ENCODE measurements at regions not wholly inside any gene's neighbourhood (a gene's known extent, or its start where the extent isn't known, plus 50 kb on each side); places are given as distances from the start of the nearest gene placed in this dataset.

DNA sequence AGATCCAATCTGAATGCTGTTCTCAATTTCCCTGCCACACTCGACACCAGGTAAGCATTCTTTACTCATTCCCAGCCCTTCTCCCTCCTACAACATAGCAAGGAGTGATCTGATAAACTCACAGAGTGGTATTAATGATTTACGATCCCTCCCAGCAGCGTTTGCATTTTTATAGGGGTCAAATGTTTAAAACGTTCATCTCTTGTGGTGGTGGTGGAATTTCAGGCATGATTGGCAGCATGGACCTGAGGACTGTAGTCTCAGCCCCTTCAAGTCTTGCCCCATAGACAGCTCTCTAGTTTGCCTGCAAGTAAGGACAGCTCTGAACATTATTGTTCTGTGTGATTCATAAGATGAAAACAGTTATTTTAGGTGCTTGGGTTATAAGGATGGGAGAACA is 565.7 kb downstream of the EFNB2 start:
- no peak for DNase-seq

DNA sequence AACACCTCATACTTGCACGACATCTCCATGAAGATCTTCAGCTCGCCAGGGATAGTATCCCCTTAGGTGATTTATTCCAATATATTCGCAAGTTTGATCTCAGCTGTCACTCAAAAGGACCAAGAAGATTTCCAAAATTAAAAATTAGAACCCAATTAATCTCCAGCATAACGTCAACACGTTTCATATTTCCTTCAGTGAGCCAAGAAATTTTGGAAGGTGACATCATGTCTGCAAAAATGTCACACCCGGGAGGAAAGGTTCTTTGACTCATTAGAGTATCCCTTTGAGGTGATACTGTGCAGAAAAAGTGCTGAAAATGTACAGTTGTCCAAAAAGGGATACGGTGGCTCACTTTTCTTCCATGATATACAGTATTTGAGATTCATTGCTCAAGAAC is 569.6 kb downstream of the EFNB2 start:
- DNase-seq: no peak

DNA sequence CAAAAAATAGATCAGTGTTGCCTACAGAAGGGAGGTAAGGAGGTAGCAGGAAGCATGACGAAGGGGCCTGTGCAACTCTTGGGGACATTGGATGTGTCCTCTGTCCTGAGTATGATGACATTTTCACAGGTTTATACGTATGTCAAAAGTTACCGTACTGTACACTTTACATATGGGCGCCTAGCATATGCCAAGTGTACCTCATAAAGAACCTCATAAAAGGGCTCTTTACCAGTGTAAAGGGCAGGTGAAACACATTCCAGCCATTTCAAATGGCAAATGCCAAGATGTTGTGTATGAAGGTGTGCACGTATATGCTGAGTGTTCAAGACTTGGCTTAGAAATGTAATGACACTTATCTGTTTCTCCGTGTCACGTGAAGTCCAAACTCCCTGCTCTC is 573.4 kb downstream of the EFNB2 start:
- DNase-seq: no peak

DNA sequence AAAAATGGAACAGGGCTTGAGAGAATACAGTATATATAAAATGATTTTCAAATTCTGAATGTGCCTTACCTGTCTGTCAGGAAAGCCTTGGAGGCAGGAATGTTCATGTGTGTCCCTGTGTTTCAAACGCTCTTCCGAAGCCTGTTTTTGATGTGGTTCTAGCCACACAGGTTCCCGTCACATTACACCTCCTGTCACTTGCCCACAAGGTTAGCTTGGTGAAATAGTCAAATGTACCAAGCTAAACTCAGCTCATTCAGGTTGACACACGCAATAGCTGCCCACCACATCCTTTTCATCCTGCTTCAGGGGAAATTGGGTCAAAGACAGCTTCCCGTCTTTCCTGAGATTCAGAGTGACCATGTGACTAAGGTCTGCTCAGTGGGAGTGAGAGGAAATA is 574.0 kb downstream of the EFNB2 start:
- no peak for DNase-seq

DNA sequence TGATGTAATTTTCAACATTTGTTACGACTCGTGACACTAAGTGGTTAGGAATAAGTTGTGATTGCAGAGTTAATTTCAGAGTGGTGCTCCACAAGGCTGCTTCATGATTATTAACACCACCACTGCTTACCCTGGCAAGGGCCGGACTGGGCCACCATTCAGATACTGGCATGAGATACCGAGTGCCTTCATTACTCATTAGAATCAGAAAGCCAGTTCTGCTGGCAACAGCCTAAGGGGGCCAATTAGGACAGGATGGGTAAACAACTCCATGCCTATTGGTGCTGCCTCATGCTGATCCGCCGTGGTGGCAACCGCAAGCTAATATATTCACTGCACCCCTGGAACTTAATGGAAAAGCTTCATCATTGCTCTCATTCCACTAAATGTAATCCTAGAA is 575.1 kb downstream of the EFNB2 start:
- DNase-seq: no peak

DNA sequence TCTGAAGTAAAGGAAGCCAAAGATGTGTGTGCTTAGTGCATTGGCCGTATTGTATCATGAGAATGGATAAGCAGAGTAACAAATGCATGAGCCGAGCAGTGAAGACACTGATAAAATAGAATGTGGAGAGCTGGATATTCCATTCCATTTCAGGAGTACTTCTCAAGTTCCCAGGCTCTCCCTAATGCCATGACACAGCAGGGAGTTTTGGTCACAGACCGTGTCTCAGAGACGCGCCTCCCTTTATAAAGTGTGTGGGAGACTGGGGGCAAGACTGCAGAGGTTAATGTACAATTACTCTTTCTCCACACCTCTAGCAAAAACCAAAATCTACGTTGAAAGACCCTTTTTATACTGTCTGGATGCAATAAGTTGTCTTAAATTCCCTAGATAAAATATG is 575.6 kb downstream of the EFNB2 start:
- DNase-seq: no peak

DNA sequence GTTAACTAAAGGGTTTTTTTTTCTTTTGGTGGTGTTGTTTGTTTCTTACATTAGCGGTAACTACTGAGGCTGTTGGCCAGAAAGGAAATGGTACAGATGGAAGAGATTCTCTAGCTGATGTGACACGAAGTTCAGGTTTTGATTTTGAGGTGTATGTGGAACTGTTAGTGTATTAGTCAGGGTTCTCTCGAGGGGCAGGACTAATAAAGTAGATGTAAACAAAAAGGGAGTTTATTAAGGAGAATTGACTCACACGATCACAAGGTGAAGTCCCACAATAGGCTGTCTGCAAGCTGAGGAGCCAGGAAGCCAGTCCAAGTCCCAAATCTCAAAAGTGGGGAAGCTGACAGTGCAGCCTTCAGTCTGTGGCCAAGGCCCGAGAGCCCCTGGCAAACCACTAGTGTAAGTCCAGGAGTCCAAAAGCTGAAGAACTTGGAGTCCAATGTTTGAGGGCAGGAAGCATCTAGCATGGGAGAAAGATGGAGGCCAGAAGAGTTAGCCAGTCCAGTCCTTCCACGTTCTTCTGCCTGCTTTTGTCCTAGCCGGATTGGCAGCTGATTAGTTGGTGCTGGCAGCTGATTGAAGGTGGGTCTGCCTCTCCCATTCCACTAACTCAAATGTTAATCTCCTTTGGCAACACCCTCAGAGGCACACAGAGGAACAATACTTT is 577.6 kb downstream of the EFNB2 start:
- no peak for DNase-seq

DNA sequence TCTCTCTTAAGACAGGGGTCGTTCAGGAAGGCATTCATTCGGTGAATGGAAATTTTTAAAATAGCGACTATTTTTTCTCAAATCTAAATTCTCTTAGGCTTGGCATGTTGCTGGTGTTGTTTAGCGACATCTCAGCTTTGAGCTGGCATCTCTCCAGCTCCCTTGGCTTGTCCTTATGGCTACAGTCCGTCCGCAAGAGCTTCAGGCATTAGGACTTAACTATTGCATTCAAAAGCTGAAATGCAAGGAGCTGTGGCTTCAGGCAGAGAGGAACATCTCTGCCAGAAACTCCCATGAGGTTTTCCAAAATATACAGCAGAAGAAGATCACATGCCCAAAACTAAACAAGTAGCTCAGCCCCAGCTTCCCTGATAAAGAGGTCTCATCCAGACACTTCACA is 578.5 kb downstream of the EFNB2 start:
- DNase-seq: no peak

DNA sequence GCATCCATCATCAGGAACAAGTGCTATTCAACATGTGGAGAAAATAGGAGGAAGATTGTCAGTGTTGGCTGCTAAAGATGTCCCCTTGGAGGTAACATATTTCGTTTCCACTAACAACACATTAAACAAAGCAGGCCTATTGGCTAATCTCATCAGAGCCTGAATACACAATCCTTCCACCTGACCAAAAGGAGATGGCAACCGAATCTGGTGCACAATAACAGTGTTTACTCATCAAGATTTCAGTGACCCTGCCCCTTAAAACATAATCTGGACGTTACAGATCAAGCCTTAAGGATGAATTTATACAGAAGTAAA is 582.5 kb downstream of the EFNB2 start:
- DNase-seq: no peak

DNA sequence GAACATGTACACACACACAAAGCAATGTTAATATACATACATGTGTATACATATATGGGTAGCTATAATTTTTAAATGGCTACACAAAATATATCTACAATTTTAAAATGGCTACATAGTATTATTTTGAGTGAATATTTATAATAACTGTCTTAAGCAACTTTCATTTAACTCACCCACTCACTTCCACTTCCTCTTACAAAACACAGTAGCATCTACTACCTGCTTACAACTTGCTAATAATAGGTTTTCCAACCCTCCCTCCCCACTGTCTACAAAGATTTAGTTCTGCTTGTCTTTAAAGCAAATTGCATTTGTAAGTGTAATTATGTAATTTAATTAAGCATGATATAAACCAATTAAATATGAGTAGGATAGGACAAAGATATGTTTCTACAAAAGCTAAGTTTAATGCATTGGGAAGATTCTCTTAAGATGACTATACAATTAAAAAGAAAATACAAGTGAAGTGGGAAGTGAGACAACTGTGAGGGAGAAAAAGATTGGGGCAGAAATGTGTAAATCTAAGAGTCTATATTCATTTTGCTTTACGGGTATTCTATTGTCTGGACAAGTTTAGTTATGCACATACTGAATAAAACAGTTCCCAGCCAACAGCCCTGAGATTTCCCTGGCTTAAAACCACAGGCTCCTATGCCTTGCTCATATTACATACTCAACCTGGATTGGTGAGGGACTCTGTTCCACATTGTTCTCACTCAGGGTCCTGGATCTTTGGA is 583.1 kb downstream of the EFNB2 start:
- no peak for DNase-seq

DNA sequence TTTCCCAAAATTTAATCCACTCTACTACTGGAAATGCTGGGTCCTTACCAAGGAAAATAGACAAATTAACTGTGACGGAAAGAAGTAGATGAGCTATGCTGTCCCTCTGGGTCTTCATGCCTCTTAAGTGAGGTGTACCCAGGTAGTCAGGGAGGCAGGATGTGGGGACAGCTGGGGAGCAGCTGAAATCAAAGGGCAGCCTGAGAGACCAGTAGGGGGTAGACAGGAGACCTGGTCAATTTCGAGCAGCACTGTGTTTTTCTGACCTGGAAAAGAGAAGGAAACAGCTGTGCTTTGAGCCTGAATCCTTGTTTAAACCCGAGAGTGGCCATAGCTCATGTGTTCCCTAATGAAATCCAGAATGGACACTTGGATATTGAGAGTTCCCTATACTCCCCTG is 587.3 kb downstream of the EFNB2 start:
- DNase-seq: no peak

DNA sequence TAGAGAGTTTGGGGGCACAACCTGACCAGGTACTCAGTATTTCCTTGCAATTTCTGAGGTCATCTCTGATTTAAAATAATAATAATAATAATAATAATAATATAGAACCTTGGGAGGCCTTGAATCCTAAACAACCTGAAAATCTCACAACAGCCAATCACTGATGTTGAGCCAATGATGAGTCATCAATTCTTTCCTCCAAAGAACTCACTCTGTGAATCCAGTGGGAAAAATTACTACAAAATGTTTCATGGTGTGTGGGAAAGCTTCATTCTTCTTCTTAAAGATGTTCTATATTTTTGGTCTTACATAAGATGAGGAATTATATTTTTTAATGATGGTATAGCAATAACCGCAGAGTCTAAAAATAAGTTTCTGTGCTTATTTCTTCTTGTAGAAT is 594.6 kb downstream of the EFNB2 start:
- no peak for DNase-seq

DNA sequence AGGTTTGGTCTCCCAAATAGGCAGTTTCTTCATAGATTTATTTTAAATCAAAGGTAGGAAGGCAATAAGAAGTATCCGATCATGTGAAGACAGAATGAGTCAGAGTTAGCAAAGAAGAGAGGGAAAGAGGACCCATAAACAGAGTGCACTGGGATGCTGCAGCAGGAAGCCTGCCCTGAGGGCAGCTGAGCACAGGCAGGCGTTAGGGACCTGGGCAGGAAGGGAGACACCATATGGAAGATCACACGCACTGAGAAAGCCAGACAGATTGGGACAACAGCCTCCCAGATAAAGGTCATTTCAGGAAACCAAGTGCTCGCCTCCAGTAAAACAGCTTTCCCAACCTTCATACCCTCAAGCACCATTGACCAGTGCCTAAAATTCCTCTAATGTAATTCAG is 598.0 kb downstream of the EFNB2 start:
- no peak for DNase-seq

DNA sequence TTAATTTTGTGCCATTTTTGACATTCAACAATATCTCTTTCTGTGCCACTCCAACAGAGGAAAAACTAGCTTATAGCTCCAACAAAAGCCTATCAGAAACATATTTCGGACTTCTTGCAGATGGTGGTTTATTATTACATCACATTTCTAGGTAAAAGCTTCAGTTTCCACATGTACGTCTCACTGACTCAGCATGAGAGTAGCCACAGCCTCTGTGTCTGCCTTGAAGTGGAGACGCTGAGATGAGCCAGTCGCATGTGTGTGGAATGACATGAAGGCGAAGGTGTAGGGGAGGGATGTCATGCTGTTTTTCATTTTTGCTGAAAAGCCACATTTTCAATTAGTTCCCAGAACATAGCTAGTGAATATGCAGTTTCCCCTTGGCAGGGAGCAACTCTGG is 598.6 kb downstream of the EFNB2 start:
- no peak for DNase-seq

DNA sequence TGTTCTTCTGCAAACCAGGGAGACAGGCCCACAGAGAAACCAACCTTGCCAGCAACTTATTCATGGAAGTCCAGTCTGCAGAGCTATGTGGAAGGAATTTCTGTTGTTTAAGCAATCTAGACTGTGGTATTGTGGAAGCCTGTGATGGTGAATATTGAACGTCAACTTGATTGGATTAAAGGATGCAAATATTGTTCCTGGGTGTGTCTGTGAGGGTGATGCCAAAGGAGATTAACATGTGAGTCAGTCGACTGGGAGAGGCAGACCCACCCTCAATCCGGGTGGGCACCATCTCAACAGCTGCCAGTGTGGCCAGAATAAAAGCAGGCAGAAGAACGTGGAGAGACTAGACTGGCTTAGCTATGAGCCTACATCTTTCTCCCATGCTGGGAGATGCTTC is 606.0 kb downstream of the EFNB2 start:
- DNase-seq: no peak

DNA sequence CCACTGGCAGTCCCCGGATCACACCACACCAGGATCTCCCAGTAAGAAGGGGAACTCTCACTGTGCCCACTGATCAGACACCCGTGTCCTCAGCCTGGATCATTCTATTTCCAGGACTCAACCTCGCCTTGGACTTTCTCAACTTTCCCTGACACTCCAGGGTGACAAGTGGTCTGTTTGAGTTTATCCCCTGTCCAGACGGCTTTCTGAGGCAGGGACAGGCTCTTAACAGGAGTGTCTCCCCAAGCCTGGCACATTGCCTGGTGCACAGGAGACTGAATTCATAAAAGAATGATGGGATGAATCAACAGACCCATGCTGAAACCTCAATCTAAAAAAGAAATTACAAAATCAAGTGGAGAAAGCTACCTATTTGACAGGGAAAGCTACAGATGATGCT is 606.6 kb downstream of the EFNB2 start:
- no peak for DNase-seq

DNA sequence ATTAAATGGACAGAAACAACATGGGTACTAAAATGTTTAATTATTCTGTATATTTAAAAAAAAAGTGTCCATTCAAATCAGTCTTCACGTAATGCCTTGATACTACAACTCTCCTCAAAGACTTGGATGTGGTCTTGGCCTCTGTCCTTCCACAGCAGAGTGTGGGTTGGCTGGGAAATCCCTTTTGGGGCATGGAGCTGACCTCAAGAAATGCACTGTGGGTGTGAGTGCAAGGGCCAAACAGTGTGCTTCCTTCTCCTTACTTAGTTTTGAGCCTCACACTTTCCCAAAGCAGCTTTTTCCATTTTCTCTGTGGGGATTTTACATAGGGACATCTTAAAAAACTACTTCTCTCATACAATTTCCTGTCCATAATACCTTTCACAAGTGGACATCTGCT is 607.4 kb downstream of the EFNB2 start:
- no peak for DNase-seq

DNA sequence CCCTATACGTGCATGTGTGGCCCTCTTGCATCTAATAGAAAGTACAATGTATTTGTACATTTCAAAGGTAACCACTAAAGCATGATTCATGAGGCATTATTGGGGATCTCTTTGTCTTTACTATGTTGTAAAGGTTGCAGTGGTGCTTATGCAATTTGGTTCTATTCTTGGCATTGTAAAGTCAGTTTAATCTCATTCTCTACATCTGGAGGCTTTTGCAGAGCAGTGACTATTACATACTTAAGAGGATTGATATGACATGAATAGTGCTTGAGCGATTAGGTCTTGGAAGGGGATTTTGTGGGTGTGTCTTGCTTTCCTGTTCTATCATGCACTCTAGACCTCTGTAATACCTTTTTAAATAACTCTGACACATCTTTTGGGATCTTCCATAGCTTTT is 610.0 kb downstream of the EFNB2 start:
- no peak for DNase-seq

DNA sequence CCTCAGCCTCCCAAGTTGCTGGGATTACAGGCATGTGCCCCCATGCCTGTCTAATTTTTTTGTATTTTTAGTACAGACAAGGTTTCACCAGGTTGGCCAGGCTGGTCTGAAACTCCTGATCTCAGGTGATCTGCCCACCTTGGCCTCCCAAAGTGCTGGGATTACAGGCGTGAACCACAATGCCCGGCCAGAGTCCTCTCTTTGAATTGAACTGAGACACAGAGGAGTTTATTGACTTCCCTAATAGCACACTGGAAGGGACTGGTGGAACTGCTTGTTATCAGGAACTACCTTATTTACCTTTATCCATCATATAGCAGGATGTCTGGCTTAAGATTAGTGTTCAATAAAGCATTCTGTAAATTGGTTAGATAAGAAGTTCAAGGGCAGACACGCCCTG is 613.8 kb downstream of the EFNB2 start:
- no peak for DNase-seq

DNA sequence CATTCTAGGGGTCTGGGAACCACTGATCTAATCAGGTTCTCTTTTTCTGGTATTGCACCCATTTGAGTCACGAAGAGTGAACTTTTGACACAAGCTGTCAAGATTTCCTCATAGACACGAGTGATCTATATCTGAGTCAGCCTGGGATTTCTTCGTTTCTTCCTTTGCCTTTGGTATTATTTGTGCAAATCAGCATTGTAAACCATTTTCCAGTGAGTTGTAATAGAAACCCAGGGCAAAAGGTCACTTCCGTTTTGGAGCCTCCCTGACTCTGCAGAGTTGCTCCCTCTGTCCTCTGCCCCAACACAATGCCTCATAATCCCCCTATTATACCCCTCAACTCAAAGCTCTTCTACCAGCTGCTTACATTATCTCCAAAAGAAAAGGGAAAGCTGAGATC is 615.1 kb downstream of the EFNB2 start:
- DNase-seq: no peak

DNA sequence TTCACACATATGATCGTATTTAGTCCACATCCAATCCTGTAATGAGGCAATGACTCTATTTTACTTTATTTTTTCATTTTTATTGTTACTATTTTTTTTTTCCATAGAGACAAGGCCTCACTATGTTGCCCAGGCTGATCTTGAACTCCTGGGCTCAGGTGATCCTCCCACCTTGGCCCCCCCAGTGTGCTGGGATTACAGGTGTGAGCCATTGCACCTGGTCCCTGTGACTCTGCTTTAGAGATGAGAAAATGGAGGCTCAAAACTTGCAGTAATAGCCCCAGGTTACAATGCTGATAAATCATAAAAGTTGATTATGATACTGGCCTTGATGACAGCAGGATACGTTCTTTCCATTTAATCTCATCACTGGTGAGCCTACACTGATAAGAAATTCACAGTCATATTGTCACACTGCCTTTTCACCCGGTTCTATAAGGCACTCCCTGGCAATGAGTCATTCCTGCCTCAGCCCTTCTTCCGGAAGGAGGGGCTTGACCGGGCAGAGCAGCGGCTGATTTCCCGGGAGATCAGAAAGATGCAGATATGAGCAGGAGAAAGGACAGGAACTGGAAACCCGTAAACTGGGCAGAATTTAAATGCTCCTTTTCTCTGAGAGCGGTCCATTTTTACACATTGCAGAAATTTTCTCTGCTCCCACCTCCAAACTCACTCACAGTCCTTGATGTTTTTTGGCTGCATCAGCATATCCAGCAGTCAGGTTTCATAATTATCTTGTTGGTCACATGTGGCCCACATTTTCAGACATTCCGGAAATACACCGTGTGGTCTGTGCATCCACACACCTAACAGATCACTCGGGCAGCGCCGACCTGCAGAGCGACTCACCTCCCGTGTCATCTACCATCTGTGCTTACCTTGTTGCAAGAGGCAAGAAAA is 616.4 kb downstream of the EFNB2 start:
- DNase-seq: no peak

DNA sequence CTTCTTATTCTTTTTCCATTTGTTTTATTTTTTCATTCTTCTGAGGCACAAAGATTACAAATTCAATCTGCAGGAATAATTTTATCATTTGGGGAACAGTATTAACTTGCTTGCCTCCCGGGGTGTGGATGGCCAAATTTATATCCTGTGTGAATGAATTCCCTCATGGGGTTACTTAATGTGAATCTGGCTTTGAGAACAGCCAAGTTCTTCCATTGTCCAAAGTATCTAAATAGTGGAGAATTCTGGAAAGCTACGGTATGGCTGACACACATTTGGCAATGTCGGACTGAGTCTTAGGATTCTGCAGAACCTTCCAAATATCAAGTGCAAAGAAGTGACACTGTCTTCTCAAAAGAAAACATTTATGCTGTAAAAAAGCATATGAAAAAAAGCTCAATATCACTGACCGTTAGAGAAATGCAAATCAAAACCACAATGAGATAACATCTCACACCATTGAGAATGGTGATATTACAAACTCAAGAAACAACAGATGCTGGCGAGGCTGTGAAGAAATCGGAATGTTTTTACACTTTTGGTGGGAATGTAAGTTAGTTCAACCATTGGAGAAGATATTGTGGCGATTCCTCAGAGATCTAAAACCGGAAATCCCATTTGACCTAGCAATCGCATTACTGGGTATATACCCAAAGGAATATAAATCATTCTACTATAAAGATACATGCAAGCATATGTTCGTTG is 620.2 kb downstream of the EFNB2 start:
- no peak for DNase-seq

DNA sequence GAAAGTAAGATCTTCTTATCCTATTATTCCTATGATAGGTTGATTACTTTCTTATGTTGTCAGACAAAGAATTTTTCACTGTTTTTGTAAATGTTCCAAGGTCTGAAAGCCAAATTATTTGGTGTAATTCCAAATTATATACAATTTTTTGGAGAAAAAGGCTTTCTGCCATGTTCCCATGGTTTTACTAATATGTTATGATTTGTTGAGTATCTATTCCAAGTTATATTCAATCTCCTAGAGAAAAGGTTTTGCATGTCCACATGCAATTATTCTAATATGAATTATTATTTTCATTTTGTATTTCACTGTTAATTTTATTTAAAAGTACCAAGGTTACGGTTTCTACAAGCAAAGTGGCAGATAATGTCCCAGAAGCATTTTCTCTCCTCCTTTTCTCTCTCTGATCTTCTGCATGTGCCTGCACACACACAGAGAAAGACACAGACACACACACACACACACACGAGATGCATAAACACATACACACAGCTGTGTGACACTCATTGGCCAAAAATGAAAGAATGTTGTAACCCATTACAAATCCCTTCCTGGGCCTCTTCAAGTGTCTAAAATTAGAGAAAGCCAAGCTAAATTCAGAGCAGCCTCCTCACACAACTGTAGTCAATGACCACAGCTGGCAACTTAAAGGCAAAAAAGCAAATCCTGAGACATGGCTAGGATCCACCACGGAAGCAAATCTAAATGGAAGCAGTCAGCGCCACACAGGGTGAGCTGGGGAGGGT is 621.0 kb downstream of the EFNB2 start:
- DNase-seq: no peak
